GM19025 (cell line): ENCODE measurements at regions not wholly inside any gene's neighbourhood (a gene's known extent, or its start where the extent isn't known, plus 50 kb on each side); places are given as distances from the start of the nearest gene placed in this dataset.
"Not testable (repeated sequence)": the region's sequence is repeated elsewhere in the genome, so short reads cannot be mapped to it uniquely, and the experiment has no call there.

ENCODE experiments used
- ATAC-seq: cut with Tn5 transposase; IDR thresholded peaks from one replicate; pipeline ENCODE4 v1.9.1; 2021; ENCODE audit warnings: mild to moderate bottlenecking, low read depth, moderate library complexity; ENCODE audit not compliant: unreplicated experiment

- ATAC-seq, result no peak
Observed at GRCh38 chr18:22691946-22692710, 241.0 kb upstream of the RBBP8 start.

- no peak for ATAC-seq
Observed at GRCh38 chr18:22694954-22695353, 238.2 kb upstream of the RBBP8 start.

GRCh38 chr18:22695674-22696073 lies 237.5 kb upstream of the RBBP8 start:
- ATAC-seq, result no peak

DNA sequence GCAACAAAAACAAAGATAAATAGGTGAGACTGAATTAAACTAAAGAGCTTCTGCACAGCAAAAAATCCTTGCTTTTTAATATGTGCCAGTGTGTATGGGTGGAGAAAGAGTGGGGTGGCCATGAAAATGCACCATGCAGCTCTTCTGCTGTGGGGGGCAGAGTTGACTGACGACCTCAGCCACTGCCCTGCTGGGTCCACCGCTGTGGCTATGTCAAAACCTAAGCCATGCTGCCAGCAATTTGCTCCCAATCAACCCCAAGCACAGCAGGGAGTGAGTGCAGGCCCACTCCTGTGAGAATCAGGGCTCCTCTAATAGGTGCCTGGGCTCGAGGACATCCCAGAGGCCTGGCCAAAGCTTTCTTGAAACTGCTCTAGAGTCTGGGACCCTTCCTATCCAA lies 235.6 kb upstream of the RBBP8 start:
- ATAC-seq, result no peak

DNA sequence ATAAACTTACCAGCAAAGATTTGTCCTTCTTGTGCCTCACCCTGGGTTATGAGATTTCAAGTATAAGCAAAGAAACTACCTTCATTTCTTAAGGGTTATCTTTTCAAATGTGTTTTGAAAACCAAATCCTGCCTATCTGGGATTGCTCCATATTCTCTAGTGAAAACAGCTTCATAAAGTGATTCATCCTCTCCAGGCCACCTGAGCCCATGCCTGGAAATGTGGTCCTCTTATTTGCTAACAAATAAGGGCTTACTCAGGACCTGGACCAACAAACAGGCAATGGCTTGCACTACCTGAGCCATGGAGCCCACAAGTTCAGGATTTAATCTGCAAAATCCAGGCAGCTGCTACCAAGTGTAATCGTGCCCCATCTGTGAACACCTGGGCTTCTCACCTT lies 234.4 kb upstream of the RBBP8 start:
- no peak for ATAC-seq

GRCh38 chr18:22699629-22700028 lies 233.5 kb upstream of the RBBP8 start:
- no peak for ATAC-seq

DNA sequence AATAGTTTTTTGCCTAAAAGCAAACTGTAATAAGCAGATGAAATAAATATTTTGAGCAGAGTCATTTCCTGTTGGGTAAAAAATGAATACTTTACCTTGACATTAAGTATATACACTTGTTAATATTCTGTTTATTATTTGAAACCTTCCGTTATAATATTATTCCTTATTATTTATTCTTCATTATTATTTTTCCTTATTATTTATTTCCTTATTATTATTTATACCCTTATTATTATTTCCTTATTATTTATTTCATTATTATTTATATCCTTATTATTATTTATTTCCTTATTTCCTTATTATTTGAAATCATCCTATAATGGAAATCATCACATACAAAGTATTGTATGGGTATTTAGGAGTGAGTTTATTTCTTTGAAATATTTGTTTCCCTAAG lies 232.2 kb upstream of the RBBP8 start:
- ATAC-seq, result no peak

DNA sequence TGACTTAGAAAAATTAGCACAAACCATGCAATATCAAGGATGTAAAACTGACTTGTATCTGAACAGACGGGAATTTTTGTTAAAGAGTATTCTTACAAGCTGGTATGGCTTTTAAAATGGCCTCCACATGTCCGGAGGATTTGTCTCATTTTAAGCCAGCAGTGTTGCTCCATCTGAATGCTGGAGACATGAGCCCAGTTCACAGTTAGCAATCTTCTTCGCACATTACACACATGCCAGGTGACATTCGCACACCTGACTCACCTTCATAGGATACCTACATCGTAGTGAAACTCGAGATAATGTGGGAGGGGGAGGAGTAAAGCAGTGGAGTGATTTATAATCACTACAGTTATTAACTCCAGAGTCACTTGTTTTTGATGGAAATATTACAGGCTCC lies 231.8 kb upstream of the RBBP8 start:
- no peak for ATAC-seq

GRCh38 chr18:22701795-22702194 lies 231.3 kb upstream of the RBBP8 start:
- no peak for ATAC-seq

- ATAC-seq, result no peak
Observed at GRCh38 chr18:22702806-22703205, 230.3 kb upstream of the RBBP8 start.

GRCh38 chr18:22703883-22704585 lies 229.1 kb upstream of the RBBP8 start:
- ATAC-seq, result no peak

- ATAC-seq, result no peak
Observed at GRCh38 chr18:22704586-22704918, 228.6 kb upstream of the RBBP8 start.

- ATAC-seq, result no peak
Observed at GRCh38 chr18:22705328-22705727, 227.8 kb upstream of the RBBP8 start.

GRCh38 chr18:22706025-22706424 lies 227.1 kb upstream of the RBBP8 start:
- not testable (repeated sequence) for ATAC-seq

GRCh38 chr18:22709288-22710060 lies 223.7 kb upstream of the RBBP8 start:
- ATAC-seq, result no peak

GRCh38 chr18:22710673-22711191 lies 222.4 kb upstream of the RBBP8 start:
- ATAC-seq, result no peak

DNA sequence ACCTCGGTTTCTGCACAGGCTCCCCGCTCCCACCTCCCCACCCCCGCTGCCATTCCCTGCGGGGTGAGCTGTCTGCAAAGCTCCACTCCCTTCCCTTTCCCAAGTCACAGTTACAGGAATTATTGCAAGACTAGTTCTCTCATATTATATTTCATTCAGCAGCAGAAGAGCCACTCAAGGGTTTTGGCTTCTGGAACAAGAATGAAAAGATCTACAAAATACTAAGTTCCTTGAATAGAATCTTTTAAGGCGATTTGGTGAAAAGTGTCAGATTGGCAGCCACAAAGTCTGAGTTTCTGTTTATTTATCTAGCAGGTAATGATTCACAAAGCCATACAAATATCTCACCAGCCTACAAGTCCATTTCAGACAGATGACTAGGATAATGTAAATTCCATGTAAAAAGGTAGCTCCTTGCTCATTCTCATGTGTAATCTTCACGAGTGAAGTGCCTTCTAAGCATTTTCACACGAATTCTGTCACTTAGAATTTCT lies 221.9 kb upstream of the RBBP8 start:
- no peak for ATAC-seq

DNA sequence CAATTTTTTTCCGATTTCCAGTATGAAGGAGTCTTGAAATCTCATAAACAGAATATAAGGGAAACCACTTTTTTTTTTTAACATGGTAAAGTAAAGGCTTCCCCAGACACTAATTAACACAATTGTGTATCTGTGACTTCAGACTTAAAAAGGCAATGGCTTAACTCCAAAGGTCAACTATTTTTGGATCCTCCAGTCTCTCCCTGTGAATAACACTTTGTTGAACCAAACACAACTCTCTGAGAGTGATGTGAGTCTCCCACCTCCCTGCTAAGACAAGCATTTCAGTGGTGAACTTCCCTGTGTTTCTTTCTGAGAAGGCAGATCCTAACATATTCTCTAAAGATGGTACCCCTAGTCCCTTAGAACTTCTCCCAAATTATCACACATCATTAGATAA lies 219.6 kb upstream of the RBBP8 start:
- no peak for ATAC-seq

GRCh38 chr18:22717536-22717935 lies 215.6 kb upstream of the RBBP8 start:
- ATAC-seq, result not testable (repeated sequence)

- no peak for ATAC-seq
Observed at GRCh38 chr18:22723221-22723620, 209.9 kb upstream of the RBBP8 start.

DNA sequence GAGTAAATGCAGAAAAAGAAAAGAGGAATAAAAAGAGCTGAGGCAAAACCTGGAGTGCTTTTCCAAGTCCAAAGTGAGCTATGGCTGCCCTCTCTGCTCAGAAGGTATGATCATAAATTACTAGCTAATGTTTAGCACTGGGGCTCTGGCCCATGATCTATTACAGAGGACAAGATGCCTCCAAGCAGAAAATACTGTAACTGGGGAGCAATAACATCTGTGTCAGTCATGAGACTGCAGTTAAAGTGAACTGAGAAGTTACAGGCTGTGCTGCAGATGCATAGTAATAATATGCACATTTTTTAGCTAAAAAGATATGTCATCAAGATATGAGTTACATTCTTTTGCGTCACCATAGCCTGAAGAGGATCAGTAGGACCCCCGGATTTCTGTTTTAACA lies 209.4 kb upstream of the RBBP8 start:
- ATAC-seq, result no peak
